Mesothelial cell of epicardium (in vitro differentiated cells): ENCODE measurements at regions not wholly inside any gene's neighbourhood (a gene's known extent, or its start where the extent isn't known, plus 50 kb on each side); places are given as distances from the start of the nearest gene placed in this dataset.

Experiments
- DNase-seq, 2 experiments: peaks; one replicate each; pipeline ENCODE4 v3.0.0; 2021; ENCODE audit warnings: low spot score in 2 of 2; ENCODE audit not compliant: unreplicated experiment in 2 of 2
- H3K27ac Mint-ChIP-seq: 2 replicates; pipeline ENCODE4 v1.8.0; 2021; ENCODE audit warnings: mixed read lengths
- H3K27me3 Mint-ChIP-seq: 2 replicates; pipeline ENCODE4 v1.8.0; 2021; ENCODE audit warnings: low read depth, mixed read lengths
- H3K36me3 Mint-ChIP-seq: 2 replicates; pipeline ENCODE4 v1.8.0; 2021; ENCODE audit warnings: mixed read lengths
- H3K4me1 Mint-ChIP-seq: 2 replicates; pipeline ENCODE4 v1.8.0; 2021; ENCODE audit warnings: mixed read lengths
- H3K4me3 Mint-ChIP-seq: 2 replicates; pipeline ENCODE4 v1.8.0; 2021; ENCODE audit warnings: mild to moderate bottlenecking, moderate library complexity, mixed read lengths
- H3K9me3 Mint-ChIP-seq: 2 replicates; pipeline ENCODE4 v1.8.0; 2021; ENCODE audit warnings: mixed read lengths
- CTCF ChIP-seq: fragments of 200-600 bp; sonication (generic); IDR thresholded peaks from one replicate; pipeline ENCODE4 v1.5.0; 2021; ENCODE audit warnings: antibody characterized with exemption; ENCODE audit not compliant: unreplicated experiment

- Mint-ChIP-seq H3K4me3 (peak overlapping the region; percentile 72), H3K27me3 (no peaks in the 10 kb centered on the region), H3K27ac (no peak overlapping the region), H3K9me3 (peaks cover 32% of the 10 kb centered on the region), H3K4me1 (peaks cover 5% of the 10 kb centered on the region), H3K36me3 (no peaks in the 10 kb centered on the region)
- no peak for DNase-seq
- no peak for TF ChIP-seq CTCF
Observed at GRCh38 chrX:37904833-37905232, 57.5 kb upstream of the DYNLT3 start.

GRCh38 chrX:37905436-37906147 is 58.2 kb upstream of the DYNLT3 start:
- peaks cover 5% of the 10 kb centered on the region for H3K4me1 Mint-ChIP-seq
- no peaks in the 10 kb centered on the region for H3K27me3 Mint-ChIP-seq
- H3K27ac Mint-ChIP-seq = peak overlapping the region; percentile 21
- peak overlapping the region; percentile 72 for H3K4me3 Mint-ChIP-seq
- TF ChIP-seq CTCF = no peak
- no peaks in the 10 kb centered on the region for H3K36me3 Mint-ChIP-seq
- DNase-seq = peak; percentile 23 to 47
- peaks cover 28% of the 10 kb centered on the region for H3K9me3 Mint-ChIP-seq

GRCh38 chrX:37906357-37906756 is 59.0 kb upstream of the DYNLT3 start:
- Mint-ChIP-seq H3K4me1 (peaks cover 5% of the 10 kb centered on the region), H3K9me3 (peaks cover 27% of the 10 kb centered on the region), H3K4me3 (peak overlapping the region; percentile 72), H3K27me3 (no peaks in the 10 kb centered on the region), H3K36me3 (no peaks in the 10 kb centered on the region), H3K27ac (peak overlapping the region; percentile 21)
- no peak for DNase-seq
- TF ChIP-seq CTCF = no peak

GRCh38 chrX:37910186-37910585 is 62.8 kb upstream of the DYNLT3 start:
- H3K27me3 Mint-ChIP-seq = no peaks in the 10 kb centered on the region
- TF ChIP-seq CTCF = no peak
- H3K4me3 Mint-ChIP-seq = no peak overlapping the region
- peaks cover 17% of the 10 kb centered on the region for H3K9me3 Mint-ChIP-seq
- no peaks in the 10 kb centered on the region for H3K36me3 Mint-ChIP-seq
- DNase-seq = no peak
- H3K27ac Mint-ChIP-seq = no peak overlapping the region
- peaks cover 9% of the 10 kb centered on the region for H3K4me1 Mint-ChIP-seq

- DNase-seq = no peak
- H3K4me3 Mint-ChIP-seq = no peak overlapping the region
- H3K27ac Mint-ChIP-seq = no peak overlapping the region
- TF ChIP-seq CTCF = no peak
- H3K27me3 Mint-ChIP-seq = no peaks in the 10 kb centered on the region
- no peaks in the 10 kb centered on the region for H3K36me3 Mint-ChIP-seq
- H3K9me3 Mint-ChIP-seq = peaks cover 20% of the 10 kb centered on the region
- peaks cover 4% of the 10 kb centered on the region for H3K4me1 Mint-ChIP-seq
Observed at GRCh38 chrX:37912304-37912703, 64.9 kb upstream of the DYNLT3 start.
